HFFc6 (cell line): ENCODE measurements at regions not wholly inside any gene's neighbourhood (a gene's known extent, or its start where the extent isn't known, plus 50 kb on each side); places are given as distances from the start of the nearest gene placed in this dataset.
"Not testable (repeated sequence)": the region's sequence is repeated elsewhere in the genome, so short reads cannot be mapped to it uniquely, and the experiment has no call there.

ENCODE experiments used
- DNase-seq: peaks from one replicate; pipeline ENCODE4 v3.0.0-alpha.2; 2018
- H3K27ac Mint-ChIP-seq: 2 replicates; pipeline ENCODE4 v1.8.0; 2020; ENCODE audit warnings: mild to moderate bottlenecking, mixed read lengths
- H3K27me3 Mint-ChIP-seq: 2 replicates; pipeline ENCODE4 v1.8.0; 2021; ENCODE audit warnings: mild to moderate bottlenecking, moderate library complexity, mixed read lengths; ENCODE audit not compliant: insufficient read depth
- H3K36me3 Mint-ChIP-seq: 2 replicates; pipeline ENCODE4 v1.8.0; 2021; ENCODE audit warnings: low read depth, mixed read lengths
- H3K4me1 Mint-ChIP-seq: 2 replicates; pipeline ENCODE4 v1.8.0; 2020; ENCODE audit warnings: low read depth, mixed read lengths
- H3K4me3 Mint-ChIP-seq: 2 replicates; pipeline ENCODE4 v1.8.0; 2020; ENCODE audit warnings: mild to moderate bottlenecking, moderate library complexity, mixed read lengths
- H3K9me3 Mint-ChIP-seq: 2 replicates; pipeline ENCODE4 v1.8.0; 2020; ENCODE audit warnings: mild to moderate bottlenecking, mixed read lengths
- TF ChIP-seq, protein P1 (sequence below): fragments of 200-600 bp; sonication (generic); IDR thresholded peaks from 2 replicates; pipeline ENCODE4 v1.5.0; 2021; ENCODE audit warnings: antibody characterized with exemption, mild to moderate bottlenecking

DNA sequence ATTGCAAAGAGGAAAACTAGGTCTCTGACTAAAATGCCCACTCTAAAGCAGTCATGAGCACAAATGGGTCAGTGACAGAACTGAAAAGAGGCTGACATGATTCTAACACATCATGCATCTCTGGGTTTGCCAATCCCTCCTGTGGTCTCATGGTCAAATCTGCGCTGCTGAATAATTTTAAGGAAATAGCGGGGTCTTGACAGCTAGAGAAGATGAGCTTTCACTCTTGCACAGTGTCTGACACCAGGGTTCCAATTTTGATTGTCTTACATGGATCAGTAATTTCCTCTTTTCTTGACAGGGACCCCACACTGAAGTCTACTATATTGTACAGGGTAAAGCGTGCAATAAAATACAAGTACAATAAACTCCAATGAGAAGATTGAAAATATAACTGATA, 236.8 kb upstream of the CNR1 start:
- TF ChIP-seq, protein P1, sequence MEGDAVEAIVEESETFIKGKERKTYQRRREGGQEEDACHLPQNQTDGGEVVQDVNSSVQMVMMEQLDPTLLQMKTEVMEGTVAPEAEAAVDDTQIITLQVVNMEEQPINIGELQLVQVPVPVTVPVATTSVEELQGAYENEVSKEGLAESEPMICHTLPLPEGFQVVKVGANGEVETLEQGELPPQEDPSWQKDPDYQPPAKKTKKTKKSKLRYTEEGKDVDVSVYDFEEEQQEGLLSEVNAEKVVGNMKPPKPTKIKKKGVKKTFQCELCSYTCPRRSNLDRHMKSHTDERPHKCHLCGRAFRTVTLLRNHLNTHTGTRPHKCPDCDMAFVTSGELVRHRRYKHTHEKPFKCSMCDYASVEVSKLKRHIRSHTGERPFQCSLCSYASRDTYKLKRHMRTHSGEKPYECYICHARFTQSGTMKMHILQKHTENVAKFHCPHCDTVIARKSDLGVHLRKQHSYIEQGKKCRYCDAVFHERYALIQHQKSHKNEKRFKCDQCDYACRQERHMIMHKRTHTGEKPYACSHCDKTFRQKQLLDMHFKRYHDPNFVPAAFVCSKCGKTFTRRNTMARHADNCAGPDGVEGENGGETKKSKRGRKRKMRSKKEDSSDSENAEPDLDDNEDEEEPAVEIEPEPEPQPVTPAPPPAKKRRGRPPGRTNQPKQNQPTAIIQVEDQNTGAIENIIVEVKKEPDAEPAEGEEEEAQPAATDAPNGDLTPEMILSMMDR, result no peak
- no peak overlapping the region for H3K4me3 Mint-ChIP-seq
- peaks cover 14% of the 10 kb centered on the region; the same call in 1 of the 2 replicates for H3K9me3 Mint-ChIP-seq
- no peaks in the 10 kb centered on the region; the same call in none of the 2 replicates for H3K27me3 Mint-ChIP-seq
- DNase-seq, result no peak
- no peak overlapping the region for H3K27ac Mint-ChIP-seq
- H3K36me3 Mint-ChIP-seq, result no peaks in the 10 kb centered on the region
- no peaks in the 10 kb centered on the region for H3K4me1 Mint-ChIP-seq

DNA sequence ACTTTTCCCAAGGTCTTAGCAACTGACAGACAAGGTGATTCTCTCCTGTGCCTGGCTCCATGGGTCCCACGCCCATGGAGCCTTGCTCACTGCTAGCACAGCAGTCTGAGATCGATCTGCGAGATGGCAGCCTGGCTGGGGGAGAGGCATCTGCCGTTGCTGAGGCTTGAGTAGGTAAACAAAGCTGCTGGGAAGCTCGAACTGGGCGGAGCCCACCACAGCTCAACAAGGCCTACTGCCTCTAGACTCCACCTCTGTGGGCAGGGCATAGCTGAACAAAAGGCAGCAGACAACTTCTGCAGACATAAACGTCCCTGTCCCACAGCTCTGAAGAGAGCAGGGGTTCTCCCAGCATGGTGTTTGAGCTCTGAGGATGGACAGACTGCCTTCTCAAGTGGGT, 224.9 kb upstream of the CNR1 start:
- not testable (repeated sequence) for H3K4me3 Mint-ChIP-seq, H3K4me1 Mint-ChIP-seq, DNase-seq, H3K27ac Mint-ChIP-seq, H3K27me3 Mint-ChIP-seq, H3K36me3 Mint-ChIP-seq
- H3K9me3 Mint-ChIP-seq, result peaks cover 28% of the 10 kb centered on the region

DNA sequence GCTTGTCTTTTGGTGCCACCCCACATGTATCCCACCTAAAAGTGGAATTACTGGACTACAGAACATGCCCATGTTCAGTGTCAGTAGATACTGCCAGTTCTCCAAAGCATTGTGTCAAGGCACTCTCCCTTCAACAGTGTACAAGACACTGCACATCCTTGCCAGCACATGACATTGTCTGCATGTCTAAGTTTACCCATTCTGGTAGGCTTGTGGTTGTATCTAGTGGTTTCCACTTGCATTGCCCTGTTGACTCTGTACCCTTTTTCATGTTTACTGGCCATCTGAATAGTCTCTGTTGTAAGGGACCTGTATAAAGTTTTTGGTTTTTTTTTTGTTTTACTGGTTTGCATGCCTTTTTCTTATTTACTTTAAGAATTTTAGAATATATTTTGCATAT, 222.4 kb upstream of the CNR1 start:
- H3K36me3 Mint-ChIP-seq, result no peaks in the 10 kb centered on the region
- H3K27me3 Mint-ChIP-seq, result no peaks in the 10 kb centered on the region
- H3K4me1 Mint-ChIP-seq, result no peaks in the 10 kb centered on the region
- H3K27ac Mint-ChIP-seq, result no peak overlapping the region
- TF ChIP-seq, protein P1, result no peak
- H3K9me3 Mint-ChIP-seq, result peaks cover 22% of the 10 kb centered on the region
- H3K4me3 Mint-ChIP-seq, result no peak overlapping the region
- no peak for DNase-seq

DNA sequence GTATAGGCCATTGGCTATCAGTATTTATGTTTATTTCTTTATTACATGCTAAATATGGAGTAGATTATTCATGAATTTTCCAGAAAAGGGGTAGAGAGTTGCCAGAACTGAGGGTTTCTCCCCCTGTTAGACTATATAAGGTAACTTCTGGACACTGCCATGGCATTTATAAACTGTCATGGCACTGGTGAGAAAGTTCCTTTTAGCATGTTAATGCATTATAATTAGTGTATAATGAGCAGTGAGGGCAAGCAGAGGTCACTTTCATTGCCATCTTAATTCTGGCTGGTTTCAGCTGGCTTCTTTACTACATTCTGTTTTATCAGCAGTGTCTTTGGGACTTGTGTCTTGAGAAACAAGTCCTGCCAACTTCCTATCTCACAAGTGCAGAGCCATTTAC, 220.0 kb upstream of the CNR1 start:
- DNase-seq, result no peak
- H3K9me3 Mint-ChIP-seq, result peaks cover 12% of the 10 kb centered on the region
- H3K27ac Mint-ChIP-seq, result no peak overlapping the region
- no peaks in the 10 kb centered on the region for H3K36me3 Mint-ChIP-seq
- TF ChIP-seq, protein P1, result no peak
- no peak overlapping the region for H3K4me3 Mint-ChIP-seq
- H3K4me1 Mint-ChIP-seq, result no peaks in the 10 kb centered on the region
- H3K27me3 Mint-ChIP-seq, result no peaks in the 10 kb centered on the region

DNA sequence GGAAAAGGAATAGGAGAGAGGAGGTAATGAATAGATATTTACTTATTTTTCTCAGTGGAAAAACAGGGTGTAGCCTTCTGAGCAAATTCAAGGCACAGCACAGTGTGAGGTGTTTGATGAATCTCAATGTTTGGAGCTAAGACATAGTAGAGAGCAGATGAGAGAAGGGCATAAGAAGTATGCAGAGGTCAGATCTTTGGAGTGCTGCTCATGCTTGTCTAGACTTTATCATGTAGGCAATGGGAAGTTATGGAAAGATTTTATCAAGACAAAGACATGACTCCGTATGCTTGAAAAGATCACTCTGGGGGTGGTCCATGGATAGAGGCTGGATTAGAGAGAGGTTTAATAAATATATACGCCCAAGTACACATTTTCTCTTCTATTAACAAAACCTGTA, 217.0 kb upstream of the CNR1 start:
- no peak overlapping the region for H3K27ac Mint-ChIP-seq
- H3K9me3 Mint-ChIP-seq, result peaks cover 5% of the 10 kb centered on the region
- DNase-seq, result no peak
- H3K4me3 Mint-ChIP-seq, result no peak overlapping the region
- H3K36me3 Mint-ChIP-seq, result no peaks in the 10 kb centered on the region
- H3K27me3 Mint-ChIP-seq, result no peaks in the 10 kb centered on the region
- peaks cover 12% of the 10 kb centered on the region for H3K4me1 Mint-ChIP-seq
- TF ChIP-seq, protein P1, result no peak

DNA sequence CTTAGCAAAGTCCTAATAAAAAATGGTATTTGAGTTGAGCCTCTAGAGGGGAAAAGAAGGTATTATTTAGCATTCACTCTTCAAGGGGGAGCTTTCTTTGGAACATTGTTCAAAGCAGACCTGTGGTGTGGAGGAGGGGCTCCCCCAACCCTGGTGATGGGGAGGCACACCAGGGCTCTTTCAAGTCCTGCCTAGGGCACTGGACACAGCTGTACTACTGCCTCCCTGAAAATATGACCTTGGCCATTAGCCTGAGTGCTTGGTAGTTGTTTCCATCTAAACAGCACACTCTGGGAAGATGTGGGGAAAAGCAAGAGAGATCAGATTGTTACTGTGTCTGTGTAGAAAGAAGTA, 215.1 kb upstream of the CNR1 start:
- no peak for DNase-seq
- TF ChIP-seq, protein P1, result no peak
- H3K4me3 Mint-ChIP-seq, result no peak overlapping the region
- no peaks in the 10 kb centered on the region for H3K36me3 Mint-ChIP-seq
- no peaks in the 10 kb centered on the region for H3K27me3 Mint-ChIP-seq
- peaks cover 24% of the 10 kb centered on the region for H3K4me1 Mint-ChIP-seq
- no peak overlapping the region for H3K27ac Mint-ChIP-seq
- peaks cover 5% of the 10 kb centered on the region for H3K9me3 Mint-ChIP-seq
